H9 (cell line): ENCODE measurements at regions not wholly inside any gene's neighbourhood (a gene's known extent, or its start where the extent isn't known, plus 50 kb on each side); places are given as distances from the start of the nearest gene placed in this dataset.

Experiments
- DNase-seq: peaks from one replicate; pipeline ENCODE4 v3.0.0-alpha.2; 2017
- H2AFZ ChIP-seq: one replicate; pipeline ENCODE4 v1.6.1; 2013; ENCODE audit warnings: mild to moderate bottlenecking, low read length, control low read depth, moderate library complexity
- H2AK5ac ChIP-seq: 2 replicates; pipeline ENCODE4 v1.6.1; 2013; ENCODE audit warnings: low read length, control low read depth, mixed read lengths; ENCODE audit not compliant: insufficient read length
- H2BK120ac ChIP-seq: one replicate; pipeline ENCODE4 v1.6.1; 2013; ENCODE audit warnings: low read depth, mild to moderate bottlenecking, low read length, control low read depth, inconsistent platforms; ENCODE audit not compliant: poor library complexity, severe bottlenecking
- H2BK12ac ChIP-seq: 2 replicates; pipeline ENCODE4 v1.6.1; 2013; ENCODE audit warnings: low read length, control low read depth, mixed read lengths, low read depth; ENCODE audit not compliant: insufficient read length
- H2BK15ac ChIP-seq: 2 replicates; pipeline ENCODE4 v1.6.1; 2013; ENCODE audit warnings: low read depth, low read length, control low read depth
- H2BK20ac ChIP-seq: one replicate; pipeline ENCODE4 v1.6.1; 2013; ENCODE audit warnings: low read depth, mild to moderate bottlenecking, low read length, control low read depth, inconsistent platforms; ENCODE audit not compliant: poor library complexity, severe bottlenecking
- H2BK5ac ChIP-seq: 2 replicates; pipeline ENCODE4 v1.6.1; 2013; ENCODE audit warnings: low read length, control low read depth, mixed read lengths; ENCODE audit not compliant: insufficient read length
- H3K14ac ChIP-seq: 2 replicates; pipeline ENCODE4 v1.6.1; 2013; ENCODE audit warnings: low read length, control low read depth; ENCODE audit not compliant: insufficient read depth
- H3K18ac ChIP-seq: 2 replicates; pipeline ENCODE4 v1.6.1; 2013; ENCODE audit warnings: low read depth, mild to moderate bottlenecking, mixed read lengths, low read length, control low read depth; ENCODE audit not compliant: insufficient read length
- H3K23ac ChIP-seq: 2 replicates; pipeline ENCODE4 v1.6.1; 2013; ENCODE audit warnings: low read length, control low read depth, mixed read lengths, low read depth; ENCODE audit not compliant: insufficient read length
- H3K23me2 ChIP-seq: 2 replicates; pipeline ENCODE4 v1.6.1; 2013; ENCODE audit warnings: low read depth, mild to moderate bottlenecking, mixed read lengths, low read length, control low read depth; ENCODE audit not compliant: insufficient read length, poor library complexity, severe bottlenecking
- H3K27ac ChIP-seq: 2 replicates; pipeline ENCODE4 v1.5.1; 2013; ENCODE audit warnings: low read length, control low read depth, mixed read lengths, low read depth; ENCODE audit not compliant: insufficient read length
- H3K27me3 ChIP-seq: 2 replicates; pipeline ENCODE4 v1.6.1; 2013; ENCODE audit warnings: low read length, control low read depth, inconsistent platforms; ENCODE audit not compliant: insufficient read depth
- H3K4ac ChIP-seq: 2 replicates; pipeline ENCODE4 v1.6.1; 2013; ENCODE audit warnings: low read depth, mild to moderate bottlenecking, control low read depth, inconsistent platforms, low read length, moderate library complexity
- H3K4me1 ChIP-seq: 2 replicates; pipeline ENCODE4 v1.6.1; 2013; ENCODE audit warnings: low read length, control low read depth, inconsistent platforms; ENCODE audit not compliant: insufficient read depth
- H3K4me2 ChIP-seq: 2 replicates; pipeline ENCODE4 v1.6.1; 2013; ENCODE audit warnings: low read length, control low read depth, mixed read lengths; ENCODE audit not compliant: insufficient read length, insufficient read depth
- H3K56ac ChIP-seq: 2 replicates; pipeline ENCODE4 v1.6.1; 2013; ENCODE audit warnings: low read depth, mild to moderate bottlenecking, mixed read lengths, low read length, control low read depth; ENCODE audit not compliant: insufficient read length
- H3K79me1 ChIP-seq: 2 replicates; pipeline ENCODE4 v1.6.1; 2013; ENCODE audit warnings: low read depth, mild to moderate bottlenecking, moderate library complexity, low read length, control low read depth, inconsistent platforms; ENCODE audit not compliant: insufficient read depth, poor library complexity, severe bottlenecking
- H3K79me2 ChIP-seq: 2 replicates; pipeline ENCODE4 v1.6.1; 2013; ENCODE audit warnings: low read length, control low read depth, inconsistent platforms; ENCODE audit not compliant: insufficient read depth
- H3K9ac ChIP-seq: 2 replicates; pipeline ENCODE4 v1.6.1; 2013; ENCODE audit warnings: low read length, control low read depth, mixed read lengths; ENCODE audit not compliant: insufficient read length; ENCODE audit errors: extremely low read depth
- H3K9me3 ChIP-seq: one replicate; pipeline ENCODE4 v1.6.1; 2013; ENCODE audit warnings: low read depth, low read length, inconsistent platforms; ENCODE audit not compliant: control insufficient read depth
- H3T11ph ChIP-seq: one replicate; pipeline ENCODE4 v1.6.1; 2013; ENCODE audit warnings: mild to moderate bottlenecking, low read length, control low read depth, inconsistent platforms
- H4K20me1 ChIP-seq: one replicate; pipeline ENCODE4 v1.6.1; 2013; ENCODE audit not compliant: control insufficient read depth, insufficient read length, insufficient read depth
- H4K5ac ChIP-seq: 2 replicates; pipeline ENCODE4 v1.6.1; 2013; ENCODE audit warnings: low read depth, mild to moderate bottlenecking, mixed read lengths, low read length, control low read depth; ENCODE audit not compliant: insufficient read length
- H4K8ac ChIP-seq: replicated peaks from 2 replicates; pipeline ENCODE4 v1.6.1; 2013; ENCODE audit warnings: low read length, control low read depth, mixed read lengths, low read depth; ENCODE audit not compliant: insufficient read length
- H4K91ac ChIP-seq: 2 replicates; pipeline ENCODE4 v1.6.1; 2013; ENCODE audit warnings: low read depth, mild to moderate bottlenecking, moderate library complexity, mixed read lengths, low read length, control low read depth; ENCODE audit not compliant: insufficient read length
- H3K27ac Mint-ChIP-seq, 3 experiments: 2 replicates in 2 of 3; 3 replicates in 1 of 3; pipeline ENCODE4 v1.8.0; 2020 to 2021; ENCODE audit warnings: mixed read lengths in 3 of 3, mild to moderate bottlenecking in 1 of 3, moderate library complexity in 1 of 3
- H3K27me3 Mint-ChIP-seq: 2 replicates; pipeline ENCODE4 v1.8.0; 2021; ENCODE audit warnings: low read depth, mild to moderate bottlenecking, moderate library complexity, mixed read lengths
- H3K36me3 Mint-ChIP-seq, 3 experiments: 2 replicates in 2 of 3; 3 replicates in 1 of 3; pipeline ENCODE4 v1.8.0; 2020 to 2021; ENCODE audit warnings: low read depth in 3 of 3, mixed read lengths in 3 of 3; ENCODE audit not compliant: insufficient read depth in 1 of 3
- H3K4me1 Mint-ChIP-seq, 2 experiments: 2 replicates each; pipeline ENCODE4 v1.8.0; 2020; ENCODE audit warnings: mixed read lengths in 2 of 2
- H3K4me3 Mint-ChIP-seq, 2 experiments: 2 replicates in 1 of 2; 3 replicates in 1 of 2; pipeline ENCODE4 v1.8.0; 2020 to 2021; ENCODE audit warnings: mild to moderate bottlenecking in 2 of 2, mixed read lengths in 2 of 2, moderate library complexity in 1 of 2
- H3K9me3 Mint-ChIP-seq, 2 experiments: 2 replicates in 1 of 2; 3 replicates in 1 of 2; pipeline ENCODE4 v1.8.0; 2020; ENCODE audit warnings: mild to moderate bottlenecking in 2 of 2, mixed read lengths in 2 of 2, moderate library complexity in 1 of 2
- CTCF ChIP-seq: fragments of 200-600 bp; sonication (generic); conservative IDR thresholded peaks from 3 replicates; pipeline ENCODE4 v1.8.0; 2021; ENCODE audit warnings: antibody characterized with exemption, mild to moderate bottlenecking

- Histone ChIP-seq H4K8ac (no peak overlapping the region), H4K20me1 (no peaks in the 10 kb centered on the region), H3K4me2 (no peak overlapping the region), H3K4me1 (no peaks in the 10 kb centered on the region), H3T11ph (no peak overlapping the region), H2AK5ac (no peak overlapping the region), H3K27ac (no peak overlapping the region), H3K9me3 (no peaks in the 10 kb centered on the region), H3K23me2 (no peaks in the 10 kb centered on the region), H3K14ac (no peak overlapping the region), H3K18ac (no peak overlapping the region), H2BK5ac (no peak overlapping the region), H2BK120ac (no peak overlapping the region), H3K79me2 (no peaks in the 10 kb centered on the region), H2BK12ac (no peak overlapping the region), H3K27me3 (no peaks in the 10 kb centered on the region), H3K4ac (no peak overlapping the region), H3K23ac (no peak overlapping the region), H2BK15ac (no peak overlapping the region), H2BK20ac (no peak overlapping the region), H3K79me1 (no peaks in the 10 kb centered on the region), H3K56ac (no peak overlapping the region), H2AFZ (no peak overlapping the region), H4K5ac (no peak overlapping the region), H4K91ac (no peak overlapping the region), H3K9ac (no peak overlapping the region)
- Mint-ChIP-seq H3K27me3 (no peaks in the 10 kb centered on the region), H3K27ac (no peak overlapping the region), H3K36me3 (no peaks in the 10 kb centered on the region; a peak in 1 of 7 replicates), H3K4me3 (no peak overlapping the region), H3K4me1 (no peaks in the 10 kb centered on the region), H3K9me3 (no peaks in the 10 kb centered on the region; a peak in 1 of 5 replicates)
- DNase-seq, result no peak
- no peak for TF ChIP-seq CTCF
Observed at GRCh38 chr18:55139307-55139706, 180.0 kb upstream of the CCDC68 start.
